GM10248 (cell line): ENCODE measurements at regions not wholly inside any gene's neighbourhood (a gene's known extent, or its start where the extent isn't known, plus 50 kb on each side); places are given as distances from the start of the nearest gene placed in this dataset.

Experiments used
- CTCF ChIA-PET: fragments of 300-600 bp; sonication (Branson Sonifier 250); formaldehyde crosslinking; extraction: SDS; loops from one replicate; lab custom pipeline; 2021; ENCODE audit warnings: antibody characterized with exemption; lab: Yijun Ruan, JAX
- POLR2A ChIA-PET: fragments of 350-650 bp; sonication (Branson Sonifier 250); formaldehyde crosslinking; extraction: SDS; loops from one replicate; lab custom pipeline; 2020; ENCODE audit warnings: antibody characterized with exemption; lab: Yijun Ruan, JAX
- DNase-seq: peaks from one replicate; pipeline ENCODE4 v3.0.0; 2012; ENCODE audit errors: extremely low spot score
- TF ChIP-seq, protein P1 (sequence below): IDR thresholded peaks from 2 replicates; pipeline ENCODE4 v1.5.1; 2012; ENCODE audit warnings: mild to moderate bottlenecking, low read depth; ENCODE audit errors: extremely low read depth, missing control alignments, control extremely low read depth

GRCh38 chr5:170451747-170452365, 52.0 kb upstream of the KCNIP1 start:
- POLR2A ChIA-PET = interaction anchor here (0.6 kb wide), 1 partner anchor 1335 kb away, joined by 3 read pairs; no protein-coding TSS in a partner anchor
- no peak for DNase-seq
- CTCF ChIA-PET = no interaction called here
- TF ChIP-seq, protein P1, sequence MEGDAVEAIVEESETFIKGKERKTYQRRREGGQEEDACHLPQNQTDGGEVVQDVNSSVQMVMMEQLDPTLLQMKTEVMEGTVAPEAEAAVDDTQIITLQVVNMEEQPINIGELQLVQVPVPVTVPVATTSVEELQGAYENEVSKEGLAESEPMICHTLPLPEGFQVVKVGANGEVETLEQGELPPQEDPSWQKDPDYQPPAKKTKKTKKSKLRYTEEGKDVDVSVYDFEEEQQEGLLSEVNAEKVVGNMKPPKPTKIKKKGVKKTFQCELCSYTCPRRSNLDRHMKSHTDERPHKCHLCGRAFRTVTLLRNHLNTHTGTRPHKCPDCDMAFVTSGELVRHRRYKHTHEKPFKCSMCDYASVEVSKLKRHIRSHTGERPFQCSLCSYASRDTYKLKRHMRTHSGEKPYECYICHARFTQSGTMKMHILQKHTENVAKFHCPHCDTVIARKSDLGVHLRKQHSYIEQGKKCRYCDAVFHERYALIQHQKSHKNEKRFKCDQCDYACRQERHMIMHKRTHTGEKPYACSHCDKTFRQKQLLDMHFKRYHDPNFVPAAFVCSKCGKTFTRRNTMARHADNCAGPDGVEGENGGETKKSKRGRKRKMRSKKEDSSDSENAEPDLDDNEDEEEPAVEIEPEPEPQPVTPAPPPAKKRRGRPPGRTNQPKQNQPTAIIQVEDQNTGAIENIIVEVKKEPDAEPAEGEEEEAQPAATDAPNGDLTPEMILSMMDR = no peak

DNA sequence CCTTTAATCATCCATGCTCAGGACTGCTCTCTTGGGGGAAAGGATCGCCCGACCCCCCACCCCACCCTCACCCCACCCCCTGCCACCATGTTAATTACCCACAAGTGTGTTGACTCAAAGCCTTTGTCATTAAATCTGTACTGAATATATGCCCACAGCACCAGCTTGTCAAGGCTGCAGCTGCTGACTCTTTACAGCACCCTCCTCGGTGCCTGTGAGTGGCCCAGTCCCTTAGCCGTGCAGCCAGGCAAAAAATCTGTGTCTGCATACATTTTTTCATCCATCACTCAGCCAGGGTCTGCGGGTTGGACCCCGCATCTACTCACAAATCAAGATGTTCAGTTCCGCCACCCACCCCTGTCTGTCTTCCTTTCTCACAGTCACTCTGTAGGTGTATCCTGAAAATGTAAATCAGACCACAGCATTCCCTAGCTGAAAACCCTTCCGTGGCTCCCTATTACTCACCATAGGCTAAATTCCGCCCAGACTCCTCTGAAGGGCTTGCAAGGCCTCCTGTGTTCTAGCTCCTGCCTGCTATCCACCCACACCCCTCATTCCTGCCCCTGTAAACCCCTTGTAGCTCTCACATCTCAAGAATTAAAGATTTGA, 53.7 kb upstream of the KCNIP1 start:
- DNase-seq = no peak
- CTCF ChIA-PET = interaction anchor here (6.1 kb wide), 1 partner anchor 16 kb away, joined by 33 read pairs; no protein-coding TSS in a partner anchor
- TF ChIP-seq, protein P1 = no peak
- POLR2A ChIA-PET = no interaction called here

GRCh38 chr5:170449232-170449631, 54.6 kb upstream of the KCNIP1 start:
- CTCF ChIA-PET = interaction anchor here (6.1 kb wide), 1 partner anchor 15 kb away, joined by 33 read pairs; no protein-coding TSS in a partner anchor
- DNase-seq = no peak
- POLR2A ChIA-PET = no interaction called here
- TF ChIP-seq, protein P1 = no peak

- TF ChIP-seq, protein P1 = no peak
- DNase-seq = no peak
- POLR2A ChIA-PET = no interaction called here
- CTCF ChIA-PET = interaction anchor here (6.1 kb wide), 1 partner anchor 14 kb away, joined by 33 read pairs; no protein-coding TSS in a partner anchor
Observed at GRCh38 chr5:170448221-170448620, 55.6 kb upstream of the KCNIP1 start.

GRCh38 chr5:170446365-170446764, 57.2 kb upstream of the KCNMB1 start:
- no peak for DNase-seq
- TF ChIP-seq, protein P1 = no peak
- ChIA-PET POLR2A (no interaction called here), CTCF (interaction anchor here (1.0 to 6.1 kb wide), 4 partner anchors 8 to 220 kb away, joined by 3 to 33 read pairs (median 4); no protein-coding TSS in a partner anchor)

DNA sequence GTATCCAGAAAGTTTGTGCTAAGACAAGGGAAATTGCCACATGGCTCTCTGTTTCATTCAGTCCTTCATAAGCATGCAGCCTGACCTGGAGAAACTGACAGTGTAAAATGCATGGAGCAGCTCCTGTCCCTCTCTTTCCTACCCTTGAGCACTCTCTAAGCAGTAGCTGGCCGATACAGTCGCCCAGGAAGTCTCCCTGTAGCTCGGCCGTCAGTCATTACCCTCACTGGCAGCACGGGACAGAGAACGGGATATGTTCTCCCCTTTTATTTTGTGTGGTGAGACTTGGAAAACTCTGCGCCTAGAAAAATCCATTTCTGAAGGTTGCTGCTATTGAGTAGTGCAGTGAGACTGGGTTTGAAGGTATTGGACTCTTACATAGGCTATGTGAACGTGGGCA, 56.8 kb upstream of the KCNMB1 start:
- TF ChIP-seq, protein P1 = no peak
- DNase-seq = no peak
- ChIA-PET POLR2A (no interaction called here), CTCF (interaction anchor here (1.0 to 6.1 kb wide), 4 partner anchors 8 to 220 kb away, joined by 3 to 33 read pairs (median 4); no protein-coding TSS in a partner anchor)
